Keratinocyte (primary cell): ENCODE measurements at regions not wholly inside any gene's neighbourhood (a gene's known extent, or its start where the extent isn't known, plus 50 kb on each side); places are given as distances from the start of the nearest gene placed in this dataset.

Source experiments
- DNase-seq: peaks from one replicate; pipeline ENCODE4 v3.0.0-alpha.2; 2011; ENCODE audit warnings: low read depth, missing footprints, low spot score
- FAIRE-seq: peaks from 2 replicates; lab custom pipeline; 2011; peaks lifted over from hg19 to GRCh38; lab: Jason Lieb, UNC
- H2AFZ ChIP-seq: 2 replicates; pipeline ENCODE4 v1.6.0; 2012; ENCODE audit warnings: low read length, control low read depth, inconsistent platforms; ENCODE audit not compliant: control insufficient read depth
- H3K27ac ChIP-seq: 2 replicates; pipeline ENCODE4 v1.5.1; 2011; ENCODE audit warnings: low read length; ENCODE audit not compliant: control insufficient read depth, insufficient read depth
- H3K27me3 ChIP-seq: 3 replicates; pipeline ENCODE4 v1.6.0; 2011; ENCODE audit warnings: low read length; ENCODE audit not compliant: control insufficient read depth, insufficient read depth; ENCODE audit errors: extremely low read depth
- H3K36me3 ChIP-seq, 2 experiments: 2 replicates in 1 of 2; 3 replicates in 1 of 2; pipeline ENCODE4 v1.5.1; 2011; ENCODE audit warnings: low read length in 2 of 2, mild to moderate bottlenecking in 1 of 2; ENCODE audit not compliant: control insufficient read depth in 2 of 2, insufficient read depth in 2 of 2; ENCODE audit errors: extremely low read depth in 1 of 2
- H3K4me1 ChIP-seq: 3 replicates; pipeline ENCODE4 v1.5.1; 2011; ENCODE audit warnings: low read length; ENCODE audit not compliant: control insufficient read depth, insufficient read depth; ENCODE audit errors: extremely low read depth
- H3K4me2 ChIP-seq: 3 replicates; pipeline ENCODE4 v1.6.0; 2011; ENCODE audit warnings: low read depth, low read length; ENCODE audit not compliant: control insufficient read depth, insufficient read depth; ENCODE audit errors: extremely low read depth
- H3K4me3 ChIP-seq, 3 experiments: fragments of 200-600 bp in 1 of 3; sonication (generic) in 1 of 3; 2 replicates in 2 of 3; 3 replicates in 1 of 3; pipeline ENCODE4 v1.5.1; 2011 to 2016; ENCODE audit warnings: low read length in 3 of 3, mild to moderate bottlenecking in 3 of 3, control low read depth in 2 of 3, inconsistent platforms in 1 of 3, low read depth in 1 of 3, mixed read lengths in 1 of 3, mixed run types in 1 of 3, moderate library complexity in 1 of 3; ENCODE audit not compliant: control insufficient read depth in 2 of 3, insufficient read depth in 2 of 3; ENCODE audit errors: extremely low read depth in 1 of 3
- H3K79me2 ChIP-seq: 2 replicates; pipeline ENCODE4 v1.6.0; 2012; ENCODE audit warnings: low read length; ENCODE audit not compliant: control insufficient read depth, insufficient read depth
- H3K9ac ChIP-seq: 3 replicates; pipeline ENCODE4 v1.6.0; 2011; ENCODE audit warnings: low read length; ENCODE audit not compliant: control insufficient read depth, insufficient read depth; ENCODE audit errors: extremely low read depth
- H3K9me1 ChIP-seq: 3 replicates; pipeline ENCODE4 v1.6.0; 2011; ENCODE audit warnings: low read length; ENCODE audit not compliant: control insufficient read depth, insufficient read depth; ENCODE audit errors: extremely low read depth
- H3K9me3 ChIP-seq: 2 replicates; pipeline ENCODE4 v1.5.1; 2012; ENCODE audit warnings: low read depth, low read length; ENCODE audit not compliant: control insufficient read depth
- H4K20me1 ChIP-seq: 3 replicates; pipeline ENCODE4 v1.6.0; 2011; ENCODE audit warnings: low read length; ENCODE audit not compliant: control insufficient read depth, insufficient read depth; ENCODE audit errors: extremely low read depth
- EZH2 ChIP-seq: IDR thresholded peaks from one replicate; pipeline ENCODE4 v1.6.1; 2012; ENCODE audit warnings: inconsistent platforms, mild to moderate bottlenecking, low read length, moderate library complexity
- dilution Hi-C: fragments of 300-500 bp; cut with MboI; formaldehyde crosslinking; loops from one replicate; pipeline ENCODE4 v1.7.0; 2020; ENCODE audit warnings: low sequenced_read_pairs; ENCODE audit not compliant: extremely low pct_ligation_motif_present
- TF ChIP-seq, protein P1 (sequence below), 3 experiments: IDR thresholded peaks in 1 of 3; conservative IDR thresholded peaks in 1 of 3; optimal IDR thresholded peaks in 1 of 3; 2 replicates in 2 of 3; 3 replicates in 1 of 3; pipeline versions ENCODE3 to v1.5.1; 2011; ENCODE audit warnings: low read length in 3 of 3, mild to moderate bottlenecking in 3 of 3, moderate library complexity in 2 of 3, control low read depth in 1 of 3, inconsistent platforms in 1 of 3; ENCODE audit not compliant: insufficient read depth in 2 of 3; ENCODE audit errors: extremely low read depth in 1 of 3

DNA sequence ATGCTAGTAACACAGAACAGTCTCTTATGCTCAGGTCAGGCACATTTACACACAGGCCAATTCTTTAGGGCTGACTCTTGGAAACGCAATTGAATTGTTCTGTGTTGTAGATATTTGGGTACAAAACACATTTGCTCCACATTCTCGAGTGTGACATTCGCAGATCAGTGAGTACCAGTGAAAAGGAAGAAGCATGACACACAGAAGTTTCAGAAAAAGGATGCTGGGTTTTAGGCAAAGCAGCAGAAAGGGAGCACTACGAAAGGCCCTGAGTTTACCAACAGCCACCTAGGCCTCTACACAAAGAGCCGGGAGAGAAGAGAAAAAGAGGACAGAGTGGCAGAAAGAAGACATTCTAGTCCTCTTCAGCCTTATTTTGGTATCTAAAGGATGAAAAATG, 254.4 kb upstream of the BTG1 start:
- Histone ChIP-seq H2AFZ (no peak overlapping the region), H3K4me3 (no peak overlapping the region), H3K9ac (no peak overlapping the region), H3K79me2 (no peaks in the 10 kb centered on the region), H3K9me1 (no peaks in the 10 kb centered on the region), H3K4me2 (no peak overlapping the region), H3K36me3 (no peaks in the 10 kb centered on the region), H3K27me3 (no peaks in the 10 kb centered on the region), H3K4me1 (peaks cover 18% of the 10 kb centered on the region), H3K27ac (no peak overlapping the region), H3K9me3 (no peaks in the 10 kb centered on the region), H4K20me1 (no peaks in the 10 kb centered on the region)
- no peak for DNase-seq
- dilution Hi-C loops: no loop called here
- TF ChIP-seq, protein P1, sequence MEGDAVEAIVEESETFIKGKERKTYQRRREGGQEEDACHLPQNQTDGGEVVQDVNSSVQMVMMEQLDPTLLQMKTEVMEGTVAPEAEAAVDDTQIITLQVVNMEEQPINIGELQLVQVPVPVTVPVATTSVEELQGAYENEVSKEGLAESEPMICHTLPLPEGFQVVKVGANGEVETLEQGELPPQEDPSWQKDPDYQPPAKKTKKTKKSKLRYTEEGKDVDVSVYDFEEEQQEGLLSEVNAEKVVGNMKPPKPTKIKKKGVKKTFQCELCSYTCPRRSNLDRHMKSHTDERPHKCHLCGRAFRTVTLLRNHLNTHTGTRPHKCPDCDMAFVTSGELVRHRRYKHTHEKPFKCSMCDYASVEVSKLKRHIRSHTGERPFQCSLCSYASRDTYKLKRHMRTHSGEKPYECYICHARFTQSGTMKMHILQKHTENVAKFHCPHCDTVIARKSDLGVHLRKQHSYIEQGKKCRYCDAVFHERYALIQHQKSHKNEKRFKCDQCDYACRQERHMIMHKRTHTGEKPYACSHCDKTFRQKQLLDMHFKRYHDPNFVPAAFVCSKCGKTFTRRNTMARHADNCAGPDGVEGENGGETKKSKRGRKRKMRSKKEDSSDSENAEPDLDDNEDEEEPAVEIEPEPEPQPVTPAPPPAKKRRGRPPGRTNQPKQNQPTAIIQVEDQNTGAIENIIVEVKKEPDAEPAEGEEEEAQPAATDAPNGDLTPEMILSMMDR (optimal IDR thresholded peaks at IDR 0.05 in 1 of 3, IDR thresholded peaks at IDR 0.05 in 1 of 3, conservative IDR thresholded peaks at IDR 0.05 in 1 of 3; ENCODE audit: extremely low read depth in 1 of 3, insufficient read depth in 2 of 3, low read length in 3 of 3): no peak
- no peak for FAIRE-seq

DNA sequence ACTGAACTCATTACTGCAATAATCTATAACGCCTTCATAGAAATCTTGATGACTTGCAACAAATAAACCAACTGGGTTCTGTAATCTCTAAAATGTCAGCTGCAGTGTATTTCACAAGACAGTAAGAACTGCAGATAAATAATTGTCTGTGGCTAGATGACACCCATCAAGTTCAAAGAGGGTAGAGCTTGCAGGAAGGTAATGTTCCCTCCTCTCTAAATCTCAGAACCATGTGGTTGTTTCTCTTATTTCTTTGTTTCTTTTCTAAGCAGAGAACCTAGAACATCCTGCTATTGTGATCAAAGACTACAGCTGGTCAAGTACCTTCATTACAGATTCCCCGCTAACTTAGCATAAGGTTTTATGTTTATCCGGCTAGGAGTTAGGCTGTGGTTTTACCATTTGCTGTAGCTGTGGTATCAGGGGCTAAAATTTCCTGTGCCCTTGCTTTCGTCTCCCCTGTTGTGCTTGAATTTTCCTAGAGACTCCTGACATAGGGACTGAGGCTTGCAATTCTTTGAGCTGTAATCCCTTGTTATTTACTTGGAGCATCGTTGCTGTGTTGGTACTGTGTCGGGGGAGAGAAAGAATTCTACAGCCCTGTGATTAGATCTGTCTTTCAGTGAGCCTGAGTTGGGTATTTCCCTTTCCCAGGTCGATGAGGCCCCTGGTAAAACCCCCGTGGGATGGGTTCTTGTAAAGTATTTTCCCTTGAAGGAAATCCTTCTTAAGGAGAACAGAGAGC, 253.1 kb upstream of the BTG1 start:
- Histone ChIP-seq H3K36me3 (no peaks in the 10 kb centered on the region), H3K4me3 (no peak overlapping the region), H3K9ac (no peak overlapping the region), H3K27ac (no peak overlapping the region), H3K9me1 (no peaks in the 10 kb centered on the region), H3K4me1 (peaks cover 18% of the 10 kb centered on the region), H3K4me2 (no peak overlapping the region), H3K27me3 (no peaks in the 10 kb centered on the region), H3K79me2 (no peaks in the 10 kb centered on the region), H4K20me1 (no peaks in the 10 kb centered on the region), H2AFZ (no peak overlapping the region), H3K9me3 (no peaks in the 10 kb centered on the region)
- peak; percentile 74 for FAIRE-seq
- TF ChIP-seq, protein P1 (optimal IDR thresholded peaks at IDR 0.05 in 1 of 3, IDR thresholded peaks at IDR 0.05 in 1 of 3, conservative IDR thresholded peaks at IDR 0.05 in 1 of 3; ENCODE audit: extremely low read depth in 1 of 3, insufficient read depth in 2 of 3, low read length in 3 of 3): no peak
- TF ChIP-seq EZH2: no peak
- DNase-seq: no peak
- dilution Hi-C loops: no loop called here
